SKM-1 treated with dmso at 0.1 percent for 144 hours (cell line): ENCODE measurements at regions not wholly inside any gene's neighbourhood (a gene's known extent, or its start where the extent isn't known, plus 50 kb on each side); places are given as distances from the start of the nearest gene placed in this dataset.
"Not testable (repeated sequence)": the region's sequence is repeated elsewhere in the genome, so short reads cannot be mapped to it uniquely, and the experiment has no call there.

Experiments used
- DNase-seq: peaks from one replicate; lab custom pipeline; 2025; ENCODE audit not compliant: unreplicated experiment; lab: John Stamatoyannopoulos, UW

GRCh38 chr4:33746979-33747378 lies 2497.3 kb downstream of the ARAP2 start:
- DNase-seq = no peak

DNA sequence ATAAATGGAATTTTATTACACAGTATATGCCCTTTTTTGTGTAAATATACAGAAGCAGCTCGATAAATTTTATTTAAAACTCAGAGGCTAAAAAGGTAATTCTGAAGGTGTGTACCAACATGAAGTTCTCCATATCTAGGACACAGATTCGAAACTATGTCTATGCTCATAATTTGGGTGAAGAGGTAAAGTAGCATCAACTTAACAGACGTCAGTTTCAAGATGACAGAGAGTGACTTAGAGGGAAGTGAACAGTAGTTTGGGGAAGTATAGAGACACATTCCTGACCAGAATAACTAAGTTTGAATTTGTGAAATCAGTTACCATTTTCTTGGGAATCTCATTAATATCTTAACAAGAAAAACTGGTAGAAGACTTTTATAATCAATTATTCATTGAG lies 2493.3 kb downstream of the ARAP2 start:
- DNase-seq = no peak

- no peak for DNase-seq
These were observed 2471.7 kb downstream of the ARAP2 start for GRCh38 chr4:33772582-33772981.

DNA sequence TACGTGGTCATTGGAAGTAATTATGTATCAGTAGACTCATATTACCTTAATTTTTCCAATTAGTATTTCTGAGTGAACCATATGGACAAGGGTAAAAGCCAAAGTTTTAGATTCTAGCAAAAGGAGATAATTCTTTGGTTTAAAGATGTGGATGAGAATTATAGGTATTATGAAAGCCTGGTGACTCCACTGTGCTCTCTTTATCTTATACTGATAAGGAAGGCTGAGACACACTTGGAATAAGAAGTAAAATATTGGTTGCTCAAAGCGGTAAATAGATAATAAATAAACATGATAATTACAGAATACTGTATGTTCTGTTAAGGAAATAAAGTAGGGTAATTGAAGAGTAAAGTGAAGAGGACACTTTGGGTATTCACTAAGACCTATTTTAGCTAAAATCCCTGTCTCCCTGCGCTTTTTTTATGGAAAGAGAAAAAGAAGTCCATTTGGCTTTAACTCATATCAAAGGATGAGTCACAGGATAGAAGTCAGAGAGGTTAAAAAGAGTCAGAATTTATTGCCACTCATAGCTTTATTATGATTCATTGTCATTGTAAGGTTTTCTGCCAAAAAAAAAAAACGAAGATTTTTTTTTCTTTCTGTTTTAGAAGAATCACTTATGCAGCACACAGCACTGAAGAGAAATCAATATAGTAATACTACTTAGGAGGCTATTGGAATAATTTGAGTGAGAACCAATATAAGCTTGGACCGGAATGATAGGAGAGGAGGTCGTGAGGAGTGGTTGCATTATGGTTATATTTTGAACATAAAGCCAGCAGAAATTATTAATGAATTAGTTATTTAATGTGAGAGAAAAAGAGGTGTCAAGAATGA lies 2463.1 kb downstream of the ARAP2 start:
- no peak for DNase-seq

- no peak for DNase-seq
These were observed 2458.5 kb downstream of the ARAP2 start for GRCh38 chr4:33785843-33786242.

DNA sequence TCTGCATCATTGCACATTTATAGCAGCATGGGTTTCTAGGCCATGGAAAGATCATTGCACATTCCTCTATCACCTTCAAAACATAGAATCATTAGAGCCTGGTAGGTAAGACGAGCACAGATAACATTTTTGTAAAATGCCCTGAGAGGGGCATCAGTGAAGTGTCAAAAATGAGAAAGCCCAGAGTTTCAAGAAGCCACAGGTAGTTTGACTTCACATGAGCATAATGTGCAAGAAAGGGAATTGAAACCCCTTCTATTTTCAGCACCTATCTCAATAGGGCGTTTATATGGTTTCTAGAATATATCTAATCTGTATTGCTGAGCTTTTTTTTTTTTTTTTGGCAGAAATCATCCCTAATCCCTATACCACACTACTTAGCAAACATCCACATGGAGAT lies 2441.7 kb downstream of the ARAP2 start:
- DNase-seq = no peak

GRCh38 chr4:33825685-33826084 lies 2418.6 kb downstream of the ARAP2 start:
- DNase-seq = no peak

GRCh38 chr4:33829356-33829755 lies 2415.0 kb downstream of the ARAP2 start:
- DNase-seq = not testable (repeated sequence)

DNA sequence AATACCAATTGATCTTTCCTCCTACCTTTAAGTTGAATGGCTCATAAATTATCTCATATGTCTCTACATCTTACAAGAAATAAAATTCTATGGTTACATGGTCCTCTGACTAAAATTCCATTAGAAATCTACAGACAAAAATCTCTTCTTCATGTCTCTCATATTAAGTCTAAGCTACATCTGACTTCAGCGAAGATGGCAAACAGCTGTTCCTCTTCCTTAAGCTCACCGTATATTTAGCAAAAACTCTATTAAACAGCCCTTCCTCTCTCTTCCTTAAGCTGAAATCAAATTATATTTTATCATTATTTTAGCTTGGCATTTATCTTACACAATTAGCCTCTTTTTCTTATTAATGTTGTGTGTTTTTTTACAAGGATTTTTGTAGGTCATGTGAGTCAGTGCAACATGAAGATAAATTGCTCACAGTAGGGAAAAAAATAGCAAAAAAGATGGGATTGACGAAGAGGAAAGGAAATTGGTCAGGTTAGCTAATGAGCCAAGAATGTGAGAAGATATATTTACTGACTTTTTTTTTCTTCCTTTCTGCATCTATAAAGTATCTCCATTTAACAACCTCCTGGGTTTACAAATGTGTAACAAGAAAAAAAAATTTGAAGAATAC lies 2412.8 kb downstream of the ARAP2 start:
- DNase-seq = no peak

DNA sequence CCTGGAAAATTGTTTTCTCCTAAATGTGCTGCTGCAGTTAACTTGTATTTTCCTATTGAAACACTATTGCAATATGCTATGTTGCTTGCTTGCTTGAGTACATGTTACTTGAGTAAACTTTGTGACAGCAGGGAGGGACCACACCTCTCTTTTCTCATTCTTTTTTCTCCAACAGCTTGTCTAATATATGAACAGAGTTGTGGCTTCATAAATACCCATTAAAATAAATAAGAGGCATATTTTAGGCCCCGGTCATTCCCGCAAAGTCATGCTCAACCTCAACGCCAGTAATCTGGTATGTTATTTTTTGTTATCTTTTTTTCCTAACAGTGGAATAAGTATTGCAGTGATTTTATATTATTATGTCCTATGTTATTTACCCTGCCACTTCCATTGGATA lies 2408.6 kb downstream of the ARAP2 start:
- DNase-seq = not testable (repeated sequence)

GRCh38 chr4:33837043-33837838 lies 2407.1 kb downstream of the ARAP2 start:
- no peak for DNase-seq

DNA sequence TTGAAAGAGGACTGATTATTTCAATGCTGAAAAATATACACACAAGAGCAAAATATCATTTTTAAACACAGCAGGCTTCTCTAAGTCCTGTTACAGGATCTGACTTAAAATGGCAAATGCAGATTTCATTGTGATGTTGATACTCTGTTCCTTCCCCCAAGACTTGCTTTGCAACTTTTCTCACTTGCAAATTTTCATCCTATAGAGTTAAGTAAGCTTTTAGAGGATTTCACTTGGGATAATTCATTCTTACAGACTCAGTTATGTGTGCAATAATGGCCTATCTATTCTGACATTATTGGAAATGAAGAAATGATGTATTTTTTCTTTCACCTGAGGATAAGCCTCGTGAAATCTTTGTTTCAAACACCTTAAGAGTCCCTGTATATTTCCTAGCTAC lies 2403.2 kb downstream of the ARAP2 start:
- no peak for DNase-seq

DNA sequence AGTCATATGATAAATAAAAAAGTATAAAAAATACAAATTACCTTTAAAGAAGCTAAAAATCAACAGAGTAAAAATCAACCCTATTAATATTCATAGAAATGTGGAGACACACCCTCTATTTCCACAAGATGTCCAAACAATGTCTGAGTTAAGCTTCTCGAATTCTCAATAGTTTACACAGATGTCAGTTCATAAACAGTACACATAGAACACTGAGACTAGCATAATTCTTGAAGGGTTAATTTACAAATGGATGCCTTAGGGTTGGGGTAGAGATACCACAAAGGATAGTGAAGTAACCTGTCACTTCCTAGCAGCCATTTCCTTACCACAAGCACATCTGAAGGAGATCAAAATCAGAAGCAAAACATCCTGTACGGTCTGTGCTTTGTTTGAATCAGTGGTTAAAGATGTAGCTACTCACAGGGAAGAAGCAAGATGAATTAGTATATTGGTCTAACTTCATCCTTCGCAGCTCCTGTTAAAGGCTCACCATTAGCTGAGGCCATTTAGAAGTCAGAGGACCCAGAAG lies 2393.9 kb downstream of the ARAP2 start:
- DNase-seq = no peak

DNA sequence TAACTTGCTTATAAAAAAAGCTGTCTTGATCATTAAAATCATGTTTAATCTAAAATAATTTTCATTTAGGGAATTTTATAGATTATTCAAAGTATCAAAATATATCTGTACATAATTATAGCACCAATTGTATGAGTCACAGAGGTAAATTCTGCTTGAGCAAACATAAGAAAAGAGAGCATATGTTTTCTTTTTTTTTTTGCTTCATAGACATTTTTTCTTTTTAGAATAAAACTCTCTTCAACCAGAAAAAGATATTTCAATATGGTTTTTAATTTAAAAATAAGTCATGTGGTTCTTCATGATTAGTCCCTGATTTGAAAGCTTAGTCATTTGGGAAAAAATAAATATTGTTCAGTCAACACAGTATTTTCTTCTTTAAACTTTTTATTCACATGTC lies 2390.6 kb downstream of the ARAP2 start:
- DNase-seq = not testable (repeated sequence)

GRCh38 chr4:33864290-33864859 lies 2379.9 kb downstream of the ARAP2 start:
- DNase-seq = no peak

DNA sequence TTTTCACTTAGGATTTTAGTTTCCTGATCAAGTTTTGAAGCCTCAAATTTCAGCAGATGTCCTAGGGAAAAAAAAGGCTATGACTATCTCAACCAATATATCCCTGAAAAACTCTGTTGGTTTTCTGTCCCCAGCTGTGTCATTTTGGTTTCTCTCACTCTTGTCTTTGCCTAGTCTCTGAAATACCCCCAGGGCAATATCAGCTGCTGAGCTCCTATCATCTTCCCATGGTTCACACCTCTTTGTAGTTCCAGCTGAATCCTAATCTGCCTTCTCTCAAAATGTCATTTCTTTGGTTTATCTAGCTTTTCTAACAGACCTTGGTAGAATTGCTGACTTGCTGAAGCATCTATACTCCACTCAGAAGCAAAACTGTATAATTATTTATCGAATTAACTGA lies 2370.5 kb downstream of the ARAP2 start:
- no peak for DNase-seq

DNA sequence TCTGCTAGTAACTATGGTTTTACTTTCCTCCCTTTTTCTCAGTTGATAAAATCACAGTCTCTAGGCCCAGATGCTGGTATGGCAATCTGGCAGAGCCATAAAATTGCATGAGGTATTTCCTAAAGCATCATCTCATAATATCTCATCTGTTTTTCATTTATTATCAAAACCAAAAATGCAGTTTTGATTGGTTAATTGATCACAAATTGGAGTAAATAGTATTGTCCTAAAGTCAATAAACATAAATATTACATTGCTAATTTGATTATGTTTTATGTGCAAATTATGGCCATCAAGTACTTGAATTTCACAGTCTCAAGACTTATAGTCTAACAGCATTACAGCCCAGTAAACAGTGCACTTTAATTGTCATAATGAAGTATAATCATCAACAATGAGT lies 2365.6 kb downstream of the ARAP2 start:
- no peak for DNase-seq

GRCh38 chr4:33881176-33881575 lies 2363.1 kb downstream of the ARAP2 start:
- no peak for DNase-seq

- no peak for DNase-seq
These were observed 2361.9 kb downstream of the ARAP2 start for GRCh38 chr4:33882246-33882990.

- no peak for DNase-seq
These were observed 2361.2 kb downstream of the ARAP2 start for GRCh38 chr4:33883111-33883510.

DNA sequence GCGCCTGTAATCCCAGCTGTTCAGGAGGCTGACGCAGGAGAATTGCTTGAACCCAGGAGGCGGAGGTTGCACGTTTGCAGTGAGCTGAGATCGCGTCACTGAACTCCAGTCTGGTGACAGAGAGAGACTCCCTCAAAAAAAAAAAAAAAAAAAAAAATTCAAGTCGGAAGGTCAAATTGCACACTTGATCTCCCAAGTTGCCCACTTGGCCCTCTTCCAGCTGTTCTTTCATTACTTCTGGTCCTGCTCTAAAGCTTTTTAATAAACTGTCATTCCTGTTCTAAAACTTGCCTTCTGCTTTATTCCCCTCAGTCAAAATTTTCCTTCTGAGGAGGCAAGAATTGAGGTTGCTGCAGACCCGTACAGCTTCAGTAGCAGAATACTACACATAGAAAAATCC lies 2358.0 kb downstream of the ARAP2 start:
- DNase-seq = no peak
